Large intestine (tissue), 3 donors: ENCODE measurements at regions not wholly inside any gene's neighbourhood (a gene's known extent, or its start where the extent isn't known, plus 50 kb on each side); places are given as distances from the start of the nearest gene placed in this dataset.
A peak's percentile ranks its signal among the peaks of the same experiment; 100 is the strongest.

Experiments
- DNase-seq, 2 donors: peaks; one replicate each; pipeline versions ENCODE4 v3.0.0 to v3.0.0-alpha.2; 2013
- H3K27ac ChIP-seq: one replicate; pipeline ENCODE4 v1.5.1; 2013; ENCODE audit warnings: low read length
- H3K27me3 ChIP-seq: 2 replicates; pipeline ENCODE4 v1.6.1; 2013; ENCODE audit warnings: low read length; ENCODE audit not compliant: control insufficient read depth, insufficient read depth
- H3K36me3 ChIP-seq: 2 replicates; pipeline ENCODE4 v1.6.1; 2013; ENCODE audit warnings: low read length; ENCODE audit not compliant: control insufficient read depth, insufficient read depth
- H3K4me1 ChIP-seq: one replicate; pipeline ENCODE4 v1.6.1; 2013; ENCODE audit warnings: low read length; ENCODE audit not compliant: control insufficient read depth, insufficient read depth
- H3K4me3 ChIP-seq: one replicate; pipeline ENCODE4 v1.5.1; 2013; ENCODE audit warnings: low read length
- H3K9me3 ChIP-seq: one replicate; pipeline ENCODE4 v1.6.1; 2013; ENCODE audit warnings: mild to moderate bottlenecking, low read depth, low read length, moderate library complexity; ENCODE audit not compliant: control insufficient read depth
- WGBS: methylation state at CpG from one replicate; pipeline ENCODE4 v1.1.5; 2013; ENCODE audit warnings: low lambda C conversion rate; ENCODE audit not compliant: insufficient coverage; 5-methylcytosine and 5-hydroxymethylcytosine counted together

DNA sequence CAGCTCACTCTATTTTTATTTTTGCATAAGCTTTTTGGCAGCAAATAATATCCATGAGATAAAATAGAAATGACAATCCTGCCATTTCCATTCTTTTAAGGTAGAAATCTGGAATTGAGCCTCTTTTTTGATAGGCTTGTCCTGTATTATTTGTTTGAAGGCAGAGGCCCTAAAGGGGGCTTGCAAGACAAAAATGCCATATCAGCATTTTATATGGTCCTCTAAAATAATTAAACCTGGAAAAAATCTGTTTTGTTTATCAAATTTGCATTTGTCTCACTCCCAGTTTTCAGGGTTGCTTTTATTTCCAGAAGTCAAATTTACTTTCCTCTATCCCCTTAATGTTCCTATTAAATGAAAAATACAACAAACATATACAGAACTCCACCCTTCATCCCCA, 134.9 kb upstream of the GAP43 start:
- Histone ChIP-seq H3K9me3 (no peaks in the 10 kb centered on the region), H3K4me1 (no peaks in the 10 kb centered on the region), H3K4me3 (no peak overlapping the region), H3K27ac (no peak overlapping the region), H3K27me3 (no peaks in the 10 kb centered on the region), H3K36me3 (no peaks in the 10 kb centered on the region)
- no peak for DNase-seq

DNA sequence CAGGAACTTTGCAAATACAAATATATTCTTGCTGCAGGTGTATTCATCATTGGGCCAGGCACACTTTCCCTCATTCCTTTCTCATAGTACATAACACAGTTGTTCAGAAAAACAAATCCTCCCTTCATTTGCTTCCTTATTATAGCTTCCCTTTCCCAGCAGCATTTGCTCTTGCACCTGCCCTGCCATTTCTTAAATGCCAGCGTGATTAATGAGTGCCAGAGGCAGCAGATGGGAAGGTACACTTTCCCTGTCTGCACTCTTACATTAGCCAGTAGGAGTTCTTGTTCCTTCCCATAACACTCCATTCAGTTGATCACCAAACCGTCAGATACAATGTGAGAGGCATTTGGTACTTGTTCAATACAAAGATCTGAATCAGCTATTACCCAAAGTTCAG, 128.5 kb upstream of the GAP43 start:
- Histone ChIP-seq H3K27me3 (no peaks in the 10 kb centered on the region), H3K36me3 (no peaks in the 10 kb centered on the region), H3K4me3 (no peak overlapping the region), H3K27ac (no peak overlapping the region), H3K9me3 (no peaks in the 10 kb centered on the region), H3K4me1 (no peaks in the 10 kb centered on the region)
- WGBS, result 40% methylated on average over 1 of the region's 2 CpGs
- no peak for DNase-seq

DNA sequence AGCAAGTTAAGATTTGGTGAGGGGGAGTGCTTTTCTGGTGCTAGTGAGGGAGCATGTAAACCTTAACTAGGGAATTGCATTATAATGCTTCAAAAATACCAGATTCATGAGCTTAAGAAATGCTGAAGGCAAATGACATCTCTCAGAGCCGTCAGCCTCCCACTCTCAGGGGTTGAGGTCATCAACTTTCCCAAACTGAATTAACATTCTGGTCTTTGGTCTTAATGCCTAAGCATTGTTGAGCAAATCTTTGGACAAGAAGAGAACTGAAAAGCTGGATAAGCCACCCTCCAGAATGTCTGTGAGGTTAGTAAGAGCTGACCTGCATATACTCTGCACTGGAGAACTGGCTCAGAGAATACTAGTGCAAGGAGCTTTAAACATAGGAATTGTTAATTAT, 124.9 kb upstream of the GAP43 start:
- whole genome bisulfite sequencing, result no CpG with 5 or more reads among the region's 1 CpG
- Histone ChIP-seq H3K4me3 (no peak overlapping the region), H3K27ac (no peak overlapping the region), H3K36me3 (no peaks in the 10 kb centered on the region), H3K9me3 (no peaks in the 10 kb centered on the region), H3K27me3 (no peaks in the 10 kb centered on the region), H3K4me1 (no peaks in the 10 kb centered on the region)
- DNase-seq, result no peak

DNA sequence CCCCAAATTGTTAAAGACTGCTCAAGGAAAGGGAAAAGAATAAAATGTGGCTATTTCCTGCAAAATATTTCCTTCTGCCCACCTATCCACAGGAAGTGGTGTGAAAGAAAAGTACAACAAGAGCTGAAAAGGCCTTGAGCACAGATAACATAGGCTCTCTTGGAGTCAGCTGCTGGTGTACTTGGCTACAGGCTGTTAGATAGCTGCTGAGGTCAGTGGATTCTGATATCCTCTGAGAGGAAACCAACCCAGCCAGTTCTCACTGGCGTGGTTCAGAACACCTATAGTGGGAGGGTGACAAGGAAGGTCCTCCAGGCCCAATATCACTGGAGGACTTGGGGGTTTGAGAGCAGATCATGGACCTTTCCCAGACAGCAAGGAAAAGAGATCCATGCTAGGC, 124.4 kb upstream of the GAP43 start:
- H3K4me3 ChIP-seq, result no peak overlapping the region
- no peaks in the 10 kb centered on the region for H3K4me1 ChIP-seq
- no peaks in the 10 kb centered on the region for H3K9me3 ChIP-seq
- WGBS, result no CpG with 5 or more reads among the region's 1 CpG
- no peaks in the 10 kb centered on the region for H3K27me3 ChIP-seq
- no peak for DNase-seq
- no peaks in the 10 kb centered on the region for H3K36me3 ChIP-seq
- H3K27ac ChIP-seq, result no peak overlapping the region

DNA sequence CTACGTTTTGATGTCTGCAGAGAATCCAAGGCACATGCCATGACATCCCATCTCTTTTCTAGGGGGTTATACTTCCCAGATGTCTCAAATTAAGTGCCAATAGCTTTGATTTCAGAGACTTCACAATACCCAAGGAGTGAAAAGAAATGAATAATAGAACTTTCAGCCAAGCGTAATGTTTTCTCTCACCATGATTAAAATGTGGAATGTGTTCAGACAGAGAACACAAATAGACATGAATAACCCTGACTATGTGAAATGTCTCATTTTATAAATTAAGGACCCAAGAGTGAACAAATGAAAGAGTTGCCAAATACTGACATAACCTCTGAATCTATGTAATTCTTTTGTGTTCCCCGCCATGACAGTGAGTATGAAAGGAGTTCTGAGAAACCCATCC, 123.6 kb upstream of the GAP43 start:
- H3K9me3 ChIP-seq, result no peaks in the 10 kb centered on the region
- DNase-seq, result no peak
- H3K4me3 ChIP-seq, result no peak overlapping the region
- H3K27me3 ChIP-seq, result no peaks in the 10 kb centered on the region
- WGBS, result 100% methylated on average over 1 of the region's 3 CpGs
- H3K4me1 ChIP-seq, result no peaks in the 10 kb centered on the region
- H3K36me3 ChIP-seq, result no peaks in the 10 kb centered on the region
- no peak overlapping the region for H3K27ac ChIP-seq

DNA sequence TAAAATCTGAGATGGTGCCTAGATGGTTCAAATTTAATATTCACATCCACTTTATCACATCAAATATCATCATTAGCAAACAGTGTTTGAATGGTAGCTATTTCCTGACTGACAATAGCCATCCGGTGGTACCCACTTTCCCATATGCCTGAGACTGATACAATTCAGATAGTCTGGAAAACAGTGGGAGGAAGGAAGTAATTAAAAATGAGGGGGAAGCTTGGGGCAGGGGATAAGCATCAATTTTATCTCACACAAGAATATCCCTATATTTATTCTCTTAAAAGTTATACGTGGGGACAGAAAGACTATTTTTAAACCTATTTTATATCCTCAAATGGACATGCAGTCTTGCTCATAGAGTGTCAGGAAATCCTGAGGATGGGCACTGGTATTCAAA, 122.5 kb upstream of the GAP43 start:
- no peak for DNase-seq
- Histone ChIP-seq H3K4me1 (no peaks in the 10 kb centered on the region), H3K27me3 (no peaks in the 10 kb centered on the region), H3K36me3 (no peaks in the 10 kb centered on the region), H3K27ac (no peak overlapping the region), H3K4me3 (no peak overlapping the region), H3K9me3 (no peaks in the 10 kb centered on the region)
- no CpG with 5 or more reads among the region's 2 CpGs for WGBS

DNA sequence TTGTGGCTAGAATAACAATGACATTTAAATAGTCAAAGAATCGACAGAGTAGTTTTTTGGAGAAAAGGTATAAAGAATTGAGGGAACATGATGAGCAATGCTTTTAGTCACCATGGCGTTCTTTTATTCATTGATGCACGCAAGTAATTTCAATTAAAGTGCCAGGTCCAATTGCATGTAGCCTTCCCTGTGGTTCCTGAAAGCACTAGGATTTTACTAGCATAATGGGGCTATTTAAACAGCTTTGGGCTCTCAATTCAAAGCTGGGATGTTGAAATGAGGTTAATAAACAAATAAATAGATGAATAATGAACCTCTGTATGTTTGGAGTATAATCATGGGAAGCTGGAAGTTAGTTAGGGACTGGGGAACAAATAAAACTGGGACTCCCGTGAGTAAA, 121.2 kb upstream of the GAP43 start:
- WGBS, result 100% methylated on average over 2 of the region's 4 CpGs
- Histone ChIP-seq H3K9me3 (no peaks in the 10 kb centered on the region), H3K36me3 (no peaks in the 10 kb centered on the region), H3K4me3 (no peak overlapping the region), H3K27me3 (no peaks in the 10 kb centered on the region), H3K4me1 (no peaks in the 10 kb centered on the region), H3K27ac (no peak overlapping the region)
- DNase-seq, result no peak

DNA sequence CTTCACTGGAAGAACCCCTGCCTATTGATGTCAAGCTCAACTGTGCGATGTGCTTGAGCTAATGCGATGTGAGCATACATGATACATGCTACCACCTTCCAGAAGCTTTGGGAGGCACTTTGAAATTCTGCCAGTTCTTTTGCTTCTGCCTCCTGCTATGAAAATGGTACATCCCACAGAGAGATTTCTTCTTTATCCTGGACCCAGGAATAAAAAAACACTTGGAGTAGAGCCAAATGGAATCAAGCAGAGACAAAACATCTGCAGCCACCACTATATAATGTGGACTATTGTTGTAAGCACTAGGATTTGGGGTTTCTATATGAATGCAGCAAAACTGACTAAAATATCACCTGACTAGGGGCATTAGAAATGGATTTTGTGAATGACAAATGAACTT, 119.9 kb upstream of the GAP43 start:
- no peak overlapping the region for H3K27ac ChIP-seq
- no peaks in the 10 kb centered on the region for H3K27me3 ChIP-seq
- no peak for DNase-seq
- H3K4me1 ChIP-seq, result no peaks in the 10 kb centered on the region
- no CpG with 5 or more reads among the region's 2 CpGs for WGBS
- H3K36me3 ChIP-seq, result no peaks in the 10 kb centered on the region
- H3K4me3 ChIP-seq, result no peak overlapping the region
- no peaks in the 10 kb centered on the region for H3K9me3 ChIP-seq

DNA sequence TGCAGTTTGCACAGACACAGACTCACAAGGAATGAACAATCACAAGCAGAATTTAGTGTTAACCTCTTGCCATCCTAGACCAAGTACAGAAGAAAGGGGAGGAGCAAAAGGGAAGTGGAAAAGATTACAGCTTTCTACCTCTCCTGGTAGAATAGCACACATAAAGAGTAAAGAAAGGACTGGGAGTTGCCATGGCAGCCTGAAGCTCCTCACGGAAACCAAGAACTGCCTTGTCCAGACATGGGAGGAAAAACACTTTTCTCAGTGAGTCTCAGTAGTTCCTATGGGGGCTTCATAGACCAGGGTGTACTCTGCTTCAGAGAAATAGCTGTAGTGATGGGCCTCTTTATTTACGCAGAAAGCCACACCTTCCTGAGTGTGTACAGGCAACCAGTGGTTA, 114.7 kb upstream of the GAP43 start:
- no peaks in the 10 kb centered on the region for H3K36me3 ChIP-seq
- DNase-seq, result no peak
- WGBS, result no CpG with 5 or more reads among the region's 2 CpGs
- no peaks in the 10 kb centered on the region for H3K9me3 ChIP-seq
- H3K4me3 ChIP-seq, result no peak overlapping the region
- no peaks in the 10 kb centered on the region for H3K4me1 ChIP-seq
- H3K27me3 ChIP-seq, result peaks cover 8% of the 10 kb centered on the region
- no peak overlapping the region for H3K27ac ChIP-seq

DNA sequence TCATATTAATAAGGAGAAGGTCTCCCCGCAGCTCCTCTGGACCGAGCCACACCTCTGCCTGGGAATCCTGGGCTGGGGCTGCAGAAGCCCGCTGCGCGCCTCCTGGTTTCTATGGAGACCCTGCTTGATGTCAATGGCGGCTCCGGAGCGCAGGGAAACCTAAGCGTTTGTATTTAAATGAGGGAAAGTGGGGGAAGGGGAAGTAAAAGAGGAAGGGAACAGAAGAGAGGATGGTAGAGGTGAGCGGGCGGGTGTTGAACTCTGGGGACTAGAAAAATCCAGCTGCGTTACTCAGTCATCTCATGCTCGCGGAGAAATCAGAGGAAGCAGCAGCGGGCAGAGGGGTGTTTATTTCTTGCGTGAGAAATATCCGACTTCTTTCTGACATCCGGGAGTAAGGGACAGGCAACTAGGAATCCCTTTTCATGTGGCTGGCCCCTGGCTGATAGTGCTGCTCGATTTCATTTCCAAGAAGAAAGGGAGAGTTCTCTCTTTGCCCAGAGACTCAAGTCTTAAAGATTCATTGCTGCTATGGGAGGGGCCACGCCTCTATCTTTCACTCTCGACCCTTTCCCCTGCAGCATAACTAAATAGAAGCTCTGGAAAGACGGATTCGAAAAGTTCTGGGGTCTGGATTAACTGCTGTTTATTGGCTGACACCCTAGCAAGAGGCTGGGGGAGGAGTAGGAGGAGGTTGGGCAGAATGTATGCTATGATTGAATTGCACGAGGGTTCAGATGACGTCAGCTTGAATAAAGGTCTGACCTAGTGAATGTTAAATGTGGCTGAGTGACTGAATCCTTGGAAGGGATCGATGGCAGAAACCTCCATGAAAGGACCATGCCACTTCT, 110.5 kb upstream of the GAP43 start:
- 20% methylated on average over 2 of the region's 26 CpGs for WGBS
- peak; percentile 30 to 62 for DNase-seq
- Histone ChIP-seq H3K4me1 (no peaks in the 10 kb centered on the region), H3K27ac (peak overlapping the region; percentile 35), H3K4me3 (peak overlapping the region; percentile 31), H3K36me3 (no peaks in the 10 kb centered on the region), H3K9me3 (no peaks in the 10 kb centered on the region), H3K27me3 (peaks cover 8% of the 10 kb centered on the region)

DNA sequence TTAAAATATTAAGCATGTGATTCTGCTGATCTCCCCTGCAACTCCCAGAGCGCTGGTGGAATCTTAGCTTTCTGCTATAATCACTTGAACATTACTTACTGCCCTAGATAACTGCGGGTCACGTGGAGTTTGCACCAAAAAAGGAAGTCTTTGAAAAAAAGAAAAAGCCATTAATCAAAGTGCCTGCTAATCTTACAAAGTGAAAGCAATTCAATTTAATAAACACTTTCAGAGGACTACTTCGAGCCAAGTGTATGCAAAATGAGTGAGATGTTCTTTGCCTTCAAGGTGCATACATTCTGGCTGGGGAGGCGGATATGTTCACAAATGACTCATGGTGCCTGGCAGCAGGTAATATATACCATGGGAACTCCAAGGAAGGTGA, 109.9 kb upstream of the GAP43 start:
- Histone ChIP-seq H3K36me3 (no peaks in the 10 kb centered on the region), H3K9me3 (no peaks in the 10 kb centered on the region), H3K27ac (no peak overlapping the region), H3K27me3 (peaks cover 8% of the 10 kb centered on the region), H3K4me3 (peak overlapping the region; percentile 31), H3K4me1 (no peaks in the 10 kb centered on the region)
- WGBS, result 80% methylated on average over 1 of the region's 5 CpGs
- peak in 1 of 2 donors; percentile 7 for DNase-seq
